ENCODE measurements at regions not wholly inside any gene's neighbourhood (a gene's known extent, or its start where the extent isn't known, plus 50 kb on each side); places are given as distances from the start of the nearest gene placed in this dataset.

DNA sequence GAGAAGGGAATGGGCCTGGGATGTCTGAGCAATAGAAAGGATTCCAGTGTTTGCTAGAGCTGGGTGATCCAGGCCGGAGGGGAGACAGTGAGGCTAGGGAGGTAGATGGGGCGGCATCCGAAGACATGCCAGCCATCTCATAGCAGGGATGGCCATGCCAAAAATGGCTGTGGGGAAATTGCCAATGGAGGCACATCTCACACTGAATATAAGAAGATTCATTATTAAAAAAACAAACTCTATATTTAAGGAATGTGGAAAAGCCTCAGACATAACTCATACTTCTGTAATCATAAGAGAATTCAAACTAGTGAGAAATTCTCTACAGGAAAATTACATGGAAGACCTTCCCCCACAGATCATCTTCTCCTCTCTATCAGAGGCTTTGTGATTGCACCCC, 289.2 kb downstream of the FGF9 start:
- no peak for TF ChIP-seq REST (IDR thresholded peaks at IDR 0.05; ENCODE audit: insufficient read depth in 1 of 2, low read depth in 2 of 2, low read length in 2 of 2)
- TF ChIP-seq FOXP2 (optimal IDR thresholded peaks at IDR 0.05; ENCODE audit: borderline replicate concordance, extremely low read depth, extremely low read length, insufficient read depth): no peak
- TF ChIP-seq TAF1 (IDR thresholded peaks at IDR 0.05; ENCODE audit: borderline replicate concordance, insufficient read depth, low read length): no peak
- no peak for TF ChIP-seq POLR2AphosphoS5 (IDR thresholded peaks at IDR 0.05; ENCODE audit: low read depth, low read length)
- TF ChIP-seq SIN3A (IDR thresholded peaks at IDR 0.05; ENCODE audit: borderline replicate concordance, insufficient read depth, low read length): no peak

DNA sequence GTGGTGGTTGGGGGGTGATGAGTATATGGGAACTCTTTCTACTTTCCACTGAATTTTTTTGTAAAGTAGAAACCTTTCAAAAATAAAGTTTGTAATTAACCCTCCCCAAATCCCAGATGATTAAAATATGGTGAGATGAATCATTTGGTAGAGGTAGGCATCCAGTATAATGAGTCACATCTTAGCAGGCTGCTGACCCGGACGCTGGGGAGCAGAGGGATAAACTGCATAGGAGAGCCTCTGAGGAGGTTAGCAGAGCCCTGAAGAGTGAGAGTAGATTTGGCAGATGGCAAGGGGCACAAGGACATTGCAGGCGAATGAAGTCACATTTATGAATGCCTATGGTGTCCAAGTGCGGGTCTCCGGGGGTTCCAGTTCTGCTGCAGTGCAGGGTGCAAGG, 293.8 kb downstream of the FGF9 start:
- no peak for TF ChIP-seq FOXP2 (optimal IDR thresholded peaks at IDR 0.05; ENCODE audit: borderline replicate concordance, extremely low read depth, extremely low read length, insufficient read depth)
- no peak for TF ChIP-seq REST (IDR thresholded peaks at IDR 0.05; ENCODE audit: insufficient read depth in 1 of 2, low read depth in 2 of 2, low read length in 2 of 2)
- no peak for TF ChIP-seq SIN3A (IDR thresholded peaks at IDR 0.05; ENCODE audit: borderline replicate concordance, insufficient read depth, low read length)
- TF ChIP-seq TAF1 (IDR thresholded peaks at IDR 0.05; ENCODE audit: borderline replicate concordance, insufficient read depth, low read length): no peak
- TF ChIP-seq POLR2AphosphoS5 (IDR thresholded peaks at IDR 0.05; ENCODE audit: low read depth, low read length): no peak

DNA sequence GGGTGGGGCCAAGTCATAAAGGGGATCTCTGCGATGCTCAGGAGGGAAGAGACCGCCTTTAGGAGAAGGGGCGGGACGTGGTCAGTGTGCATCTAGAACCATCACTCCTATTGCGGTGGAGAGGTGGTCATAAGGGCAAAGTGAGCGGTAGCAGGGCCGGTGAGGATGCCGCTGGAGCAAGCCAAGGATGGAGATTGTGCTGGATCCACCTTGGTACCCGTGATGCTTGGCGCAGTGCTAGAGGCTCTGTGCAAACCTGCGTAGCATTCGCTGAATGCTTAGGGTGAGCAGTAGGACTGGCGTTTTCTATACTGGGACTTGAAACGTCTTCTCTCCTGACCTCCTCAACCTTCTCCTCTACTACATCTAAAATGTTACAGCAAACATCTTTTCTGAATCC, 294.2 kb downstream of the FGF9 start:
- TF ChIP-seq SIN3A (IDR thresholded peaks at IDR 0.05; ENCODE audit: borderline replicate concordance, insufficient read depth, low read length): no peak
- TF ChIP-seq POLR2AphosphoS5 (IDR thresholded peaks at IDR 0.05; ENCODE audit: low read depth, low read length): no peak
- no peak for TF ChIP-seq REST (IDR thresholded peaks at IDR 0.05; ENCODE audit: insufficient read depth in 1 of 2, low read depth in 2 of 2, low read length in 2 of 2)

DNA sequence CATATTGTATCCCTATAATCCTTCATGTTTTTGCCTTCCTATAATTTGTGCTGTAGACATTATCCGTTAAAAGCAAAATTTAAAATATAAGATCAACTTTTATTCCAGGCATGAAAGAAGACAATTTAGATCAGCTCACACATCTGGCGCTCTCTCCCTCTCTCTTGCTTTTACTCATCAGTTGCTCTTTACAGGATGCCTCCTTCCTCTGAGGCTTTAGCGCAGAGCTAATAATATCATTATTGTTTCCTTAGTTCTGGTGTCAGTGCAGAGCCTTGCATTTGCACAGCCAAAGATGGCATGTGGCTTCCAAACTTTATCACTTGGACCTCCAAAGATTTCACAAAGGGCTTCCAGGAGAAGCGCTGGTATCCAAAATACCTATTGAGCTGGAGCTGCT, 295.1 kb downstream of the FGF9 start:
- TF ChIP-seq SIN3A (IDR thresholded peaks at IDR 0.05; ENCODE audit: borderline replicate concordance, insufficient read depth, low read length) (no peak), TAF1 (IDR thresholded peaks at IDR 0.05; ENCODE audit: borderline replicate concordance, insufficient read depth, low read length) (no peak), REST (IDR thresholded peaks at IDR 0.05; ENCODE audit: insufficient read depth in 1 of 2, low read depth in 2 of 2, low read length in 2 of 2) (no peak)

- TF ChIP-seq TAF1 (IDR thresholded peaks at IDR 0.05; ENCODE audit: borderline replicate concordance, insufficient read depth, low read length) (no peak), POLR2AphosphoS5 (IDR thresholded peaks at IDR 0.05; ENCODE audit: low read depth, low read length) (no peak), SIN3A (IDR thresholded peaks at IDR 0.05; ENCODE audit: borderline replicate concordance, insufficient read depth, low read length) (no peak), REST (IDR thresholded peaks at IDR 0.05; ENCODE audit: insufficient read depth in 1 of 2, low read depth in 2 of 2, low read length in 2 of 2) (no peak), FOXP2 (optimal IDR thresholded peaks at IDR 0.05; ENCODE audit: borderline replicate concordance, extremely low read depth, extremely low read length, insufficient read depth) (no peak)
Measured at GRCh38 chr13:21967871-21968270, 297.0 kb downstream of the FGF9 start.
